ENCODE measurements at regions not wholly inside any gene's neighbourhood (a gene's known extent, or its start where the extent isn't known, plus 50 kb on each side); places are given as distances from the start of the nearest gene placed in this dataset.

- DNase-seq: no peak
Observed at GRCh38 chr20:60976139-60976538, 275.9 kb upstream of the CDH4 start.

- DNase-seq: no peak
Observed at GRCh38 chr20:60976913-60977312, 275.1 kb upstream of the CDH4 start.

DNA sequence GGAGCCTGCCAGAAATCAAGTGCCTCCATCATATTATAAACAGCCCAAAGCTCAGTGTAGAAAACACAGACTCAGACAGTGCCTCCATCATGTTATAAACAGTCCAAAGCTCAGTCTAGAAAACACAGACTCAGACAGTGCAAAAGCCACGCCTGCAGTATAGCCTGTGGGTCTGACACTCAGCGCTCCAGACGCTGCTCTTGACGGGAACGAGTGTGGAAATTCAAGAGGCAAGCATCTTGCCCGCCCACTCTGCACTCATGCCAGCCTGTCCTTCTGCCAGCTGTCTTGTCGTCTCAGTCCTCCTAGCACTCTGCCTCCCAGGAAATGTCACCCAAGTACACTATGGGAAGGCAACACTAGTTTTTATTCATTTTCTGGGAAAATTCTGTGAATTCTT is 274.2 kb upstream of the CDH4 start:
- DNase-seq: no peak

DNA sequence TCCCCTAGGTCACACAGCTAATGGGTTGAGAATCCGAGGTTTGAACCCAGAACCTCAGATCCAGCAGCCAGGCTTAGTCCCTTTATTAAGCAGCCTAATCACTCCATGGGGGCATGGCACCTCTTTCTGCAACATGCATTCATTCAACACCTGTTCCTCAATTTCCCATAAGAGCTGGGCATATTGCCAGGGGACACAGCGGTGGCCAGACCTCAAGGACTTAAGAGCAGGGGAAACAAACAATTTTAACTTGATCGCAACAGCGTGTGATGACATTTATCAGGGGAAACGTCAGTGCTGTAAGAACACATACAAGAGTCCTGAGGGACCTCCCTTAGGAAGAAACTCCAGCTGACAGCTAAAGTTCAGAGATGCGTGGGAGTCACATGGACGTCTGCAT is 267.4 kb upstream of the CDH4 start:
- DNase-seq: no peak

DNA sequence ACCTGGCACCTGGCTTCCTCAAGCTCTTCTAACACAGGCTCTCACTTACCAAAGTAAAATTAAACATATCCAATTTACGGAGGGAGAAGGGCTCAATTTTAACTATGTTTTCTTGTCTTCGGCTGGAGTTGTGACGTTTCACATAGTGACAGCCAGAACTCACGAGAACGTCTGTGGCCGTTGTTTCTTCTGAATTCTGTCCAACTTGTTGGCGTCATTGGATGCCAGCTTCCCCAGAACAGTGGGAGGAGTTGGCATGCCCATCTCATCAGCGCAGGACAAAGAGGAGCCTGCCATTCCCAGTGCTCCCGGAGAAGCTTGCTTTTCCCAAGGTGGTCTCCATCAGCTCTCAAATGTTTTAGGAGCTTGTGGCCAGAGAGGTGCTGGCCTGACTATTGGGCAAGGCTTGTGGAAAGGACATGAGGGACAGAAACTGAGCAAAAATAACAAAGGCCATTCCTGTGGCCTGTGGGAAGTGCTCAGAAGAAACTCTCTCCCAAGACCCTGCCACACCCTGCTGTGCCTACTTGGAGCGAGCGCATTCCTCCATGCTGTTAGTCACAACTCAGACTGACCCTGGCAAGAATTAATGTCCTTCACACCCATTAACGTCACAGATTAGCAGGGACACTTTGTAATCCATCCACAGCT is 265.4 kb upstream of the CDH4 start:
- DNase-seq: no peak

DNA sequence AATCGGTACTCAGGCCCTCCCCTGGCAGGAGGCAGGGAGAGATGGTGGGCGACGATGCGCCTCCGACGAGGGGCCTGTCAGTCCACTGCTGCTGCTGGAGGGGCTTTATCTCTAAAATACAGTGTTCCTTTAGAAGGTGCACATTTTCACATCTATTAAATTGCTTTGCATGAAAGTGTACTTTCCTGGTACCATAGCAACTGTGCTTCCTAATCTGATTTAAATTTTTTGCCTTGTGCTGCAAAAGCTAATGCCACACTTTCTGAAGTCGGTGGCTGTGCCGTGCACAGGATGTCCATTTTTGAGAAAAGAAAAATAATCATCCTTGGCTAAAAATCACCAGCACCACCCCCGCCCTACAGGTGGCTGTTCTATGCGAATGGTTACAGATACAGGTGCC is 262.0 kb upstream of the CDH4 start:
- DNase-seq: no peak

DNA sequence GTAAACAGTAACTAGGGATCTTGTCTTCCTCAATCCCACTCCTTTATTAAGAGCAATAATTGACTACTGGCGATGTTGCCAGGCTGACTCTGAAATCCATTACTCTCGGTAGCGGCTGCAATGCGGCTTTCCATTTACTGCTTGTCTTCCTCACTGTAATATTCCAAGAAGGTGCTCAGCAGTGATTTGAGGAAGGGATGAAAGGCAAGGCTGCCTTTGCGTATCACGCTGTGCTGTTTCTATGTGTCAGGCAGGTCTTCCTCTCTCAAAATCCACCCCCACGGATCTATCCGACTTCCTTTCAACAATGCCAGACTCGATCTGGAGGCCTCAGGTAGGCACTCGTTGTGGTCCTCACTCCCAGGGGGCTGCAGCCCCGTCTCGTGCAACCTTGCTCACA is 261.4 kb upstream of the CDH4 start:
- no peak for DNase-seq

DNA sequence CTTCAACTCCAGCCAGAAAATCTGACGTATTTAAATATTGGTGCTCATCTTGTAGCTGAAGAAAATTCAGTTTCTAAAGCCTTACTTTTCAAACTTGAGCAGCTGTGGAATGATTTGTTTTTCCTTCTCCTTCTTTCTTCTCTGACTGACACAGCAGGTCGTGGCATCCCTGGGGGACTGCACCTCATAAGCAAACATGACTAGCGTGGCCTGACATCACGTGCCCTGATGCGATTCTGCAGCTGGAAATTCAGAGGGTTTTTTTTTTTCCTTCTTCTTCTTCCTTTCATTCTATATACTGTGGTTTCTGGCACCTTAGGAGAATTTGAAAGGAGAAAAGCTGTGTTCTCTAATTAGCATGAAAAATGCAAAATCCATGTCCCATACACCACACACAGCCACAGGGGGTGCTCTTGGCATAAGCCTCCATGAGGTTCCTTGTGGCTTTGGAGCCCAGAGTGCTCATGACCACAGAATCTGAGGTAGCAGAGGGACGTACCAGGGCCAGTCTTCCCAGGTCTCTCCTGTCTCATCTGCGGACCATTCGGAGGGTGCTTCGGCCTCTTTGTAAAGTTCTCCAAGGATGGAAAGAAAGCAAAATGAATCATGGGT is 258.5 kb upstream of the CDH4 start:
- no peak for DNase-seq

GRCh38 chr20:60999250-60999649 is 252.8 kb upstream of the CDH4 start:
- DNase-seq: no peak

DNA sequence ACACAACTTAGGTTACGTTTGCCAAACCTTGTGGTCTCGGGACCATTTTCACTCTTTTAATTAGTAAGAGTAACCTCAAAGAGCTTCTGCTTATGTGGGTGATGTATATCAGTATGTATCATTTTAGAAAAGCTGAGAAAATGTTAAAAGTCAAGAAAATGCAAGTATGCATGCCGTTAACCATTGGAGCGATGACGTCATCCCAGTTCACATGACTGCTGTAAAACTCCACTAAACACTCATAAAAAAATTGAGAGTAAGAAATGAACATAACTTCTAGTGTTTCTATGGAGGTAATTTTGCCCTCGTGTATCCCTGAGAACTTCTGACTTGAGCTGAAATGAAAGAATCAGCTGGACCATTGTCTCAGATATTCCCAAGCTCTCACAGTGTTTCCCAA is 250.0 kb upstream of the CDH4 start:
- DNase-seq: no peak

- no peak for DNase-seq
Observed at GRCh38 chr20:61014491-61014890, 237.6 kb upstream of the CDH4 start.

DNA sequence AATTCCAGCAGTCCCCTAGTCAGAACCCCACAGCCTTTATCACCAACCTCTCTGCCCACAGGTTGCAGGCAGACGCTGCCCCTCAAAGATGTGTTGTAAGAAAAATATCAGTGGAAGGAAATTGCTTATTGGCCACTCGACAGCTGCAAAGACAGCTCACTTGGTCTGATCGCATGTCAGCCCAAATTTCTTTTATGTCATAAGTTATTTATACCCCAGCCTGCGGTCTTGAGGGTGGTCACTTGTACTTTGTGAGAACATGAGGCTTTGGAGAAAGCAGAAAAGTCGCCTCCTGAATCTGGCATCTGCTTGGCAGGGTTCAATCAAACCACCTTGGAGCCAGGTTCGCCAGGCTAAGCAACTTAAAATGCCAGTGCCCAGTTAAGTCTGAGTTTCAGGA is 236.5 kb upstream of the CDH4 start:
- DNase-seq: no peak

GRCh38 chr20:61019322-61019721 is 232.7 kb upstream of the CDH4 start:
- no peak for DNase-seq

DNA sequence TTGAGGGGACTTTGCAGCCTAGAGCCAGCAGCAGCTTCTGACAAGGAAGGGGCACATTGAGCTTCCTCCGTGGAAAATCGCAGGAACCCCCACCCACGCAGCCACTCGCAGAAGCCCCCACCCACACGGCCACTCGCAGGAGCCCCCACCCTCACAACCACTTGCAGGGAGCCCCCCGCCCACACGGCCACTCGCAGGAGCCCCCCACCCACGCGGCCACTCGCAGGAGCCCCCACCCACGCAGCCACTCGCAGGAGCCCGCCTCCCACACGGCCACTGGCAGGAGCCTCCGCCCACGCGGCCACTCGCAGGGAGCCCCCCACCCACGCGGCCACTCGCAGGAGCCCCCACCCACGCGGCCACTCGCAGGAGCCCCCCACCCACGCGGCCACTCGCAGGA is 228.4 kb upstream of the CDH4 start:
- DNase-seq: no peak

DNA sequence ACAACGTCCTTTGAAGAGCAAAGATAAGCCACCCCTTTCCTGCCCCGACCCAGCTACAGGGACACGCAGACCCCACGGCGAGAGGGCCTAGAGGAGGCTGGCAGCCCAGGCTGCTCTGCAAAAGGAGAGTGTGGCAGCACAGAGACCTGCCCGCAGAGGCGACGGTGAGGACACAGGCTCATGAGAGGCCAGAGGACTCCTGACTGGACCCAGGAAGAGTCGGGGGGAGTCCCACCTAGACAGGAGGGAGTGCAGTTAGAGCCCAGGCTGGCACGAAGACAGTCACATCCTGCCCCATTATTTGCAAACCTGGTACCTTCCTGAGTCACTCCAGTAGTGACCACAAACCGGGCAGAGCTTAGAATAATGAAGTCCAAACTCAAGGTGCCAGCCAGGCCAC is 227.7 kb upstream of the CDH4 start:
- DNase-seq: no peak

GRCh38 chr20:61025536-61025935 is 226.5 kb upstream of the CDH4 start:
- DNase-seq: no peak

DNA sequence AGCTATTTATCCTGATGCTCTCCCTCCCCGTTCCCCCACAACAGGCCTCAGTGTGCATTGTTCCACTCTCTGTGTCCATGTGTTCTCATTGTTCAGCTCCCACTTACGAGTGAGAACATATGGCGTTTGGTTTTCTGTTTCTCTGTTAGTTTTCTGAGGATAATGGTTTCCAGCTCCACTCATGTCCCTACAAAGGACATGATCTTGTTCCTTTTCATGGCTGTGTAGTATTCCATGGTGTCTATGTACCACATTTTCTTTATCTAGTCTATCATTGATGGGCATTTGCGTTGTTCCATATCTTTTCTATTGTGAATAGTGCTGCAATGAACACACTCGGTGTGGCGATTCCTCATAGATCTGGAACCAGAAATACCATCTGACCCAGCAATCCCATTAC is 225.9 kb upstream of the CDH4 start:
- no peak for DNase-seq

GRCh38 chr20:61026731-61027130 is 225.3 kb upstream of the CDH4 start:
- DNase-seq: no peak

DNA sequence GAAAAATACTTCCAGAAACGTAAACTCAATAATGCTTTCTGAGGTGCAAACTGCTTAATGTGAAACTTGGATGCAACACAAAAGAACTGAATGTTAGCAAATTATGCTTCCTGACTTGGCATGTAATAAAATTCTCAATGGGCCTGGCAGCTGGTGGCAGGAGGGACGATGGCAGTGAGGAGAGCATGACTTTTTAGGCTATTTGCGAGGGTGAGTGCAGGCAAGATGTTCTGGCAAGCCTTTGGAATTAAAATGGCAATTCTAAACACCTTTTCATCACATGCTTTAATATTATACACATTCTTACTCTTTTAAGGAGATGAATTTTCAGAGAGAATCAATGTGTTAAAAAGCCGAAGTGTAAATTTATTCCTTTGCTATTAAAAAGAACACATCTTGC is 224.8 kb upstream of the CDH4 start:
- no peak for DNase-seq

DNA sequence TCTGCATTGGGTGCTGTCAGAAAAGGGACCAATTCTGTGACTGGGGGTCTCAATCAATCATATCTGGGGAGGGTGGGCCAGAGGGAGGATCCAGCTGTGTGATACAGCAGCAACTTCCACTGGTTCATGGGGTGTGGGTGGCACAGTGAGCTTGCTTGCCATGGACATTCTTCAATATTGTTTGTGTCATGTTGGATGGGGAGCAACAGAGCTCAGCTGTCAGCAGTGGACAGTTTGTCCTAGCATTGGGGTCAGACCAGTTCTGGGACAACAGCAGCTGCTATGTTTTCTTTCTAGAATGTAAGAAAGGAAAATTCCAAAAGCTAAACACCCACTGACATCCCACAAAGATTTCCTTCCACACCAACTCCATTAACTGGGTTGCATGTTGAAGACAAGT is 221.9 kb upstream of the CDH4 start:
- no peak for DNase-seq

- no peak for DNase-seq
Observed at GRCh38 chr20:61031101-61031830, 220.8 kb upstream of the CDH4 start.

DNA sequence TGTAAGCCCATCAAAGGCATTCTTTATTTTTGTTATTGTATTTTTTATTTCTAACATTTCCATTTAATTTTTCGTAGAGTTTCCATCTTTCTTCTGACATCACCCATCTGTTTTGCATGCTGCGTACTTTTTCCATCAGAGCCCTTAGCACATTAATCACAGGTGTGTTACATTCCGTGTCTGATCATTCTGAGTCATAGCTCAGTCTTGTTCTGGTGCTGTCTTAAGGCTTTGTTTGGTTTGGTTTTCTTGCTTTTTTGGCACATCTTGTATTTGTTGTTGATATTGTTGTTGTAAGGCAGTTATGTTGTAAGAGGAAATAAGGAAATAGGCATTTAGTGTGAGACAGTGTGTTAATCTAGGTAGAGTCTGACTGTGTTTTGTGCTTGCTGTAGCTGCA is 214.6 kb upstream of the CDH4 start:
- no peak for DNase-seq

DNA sequence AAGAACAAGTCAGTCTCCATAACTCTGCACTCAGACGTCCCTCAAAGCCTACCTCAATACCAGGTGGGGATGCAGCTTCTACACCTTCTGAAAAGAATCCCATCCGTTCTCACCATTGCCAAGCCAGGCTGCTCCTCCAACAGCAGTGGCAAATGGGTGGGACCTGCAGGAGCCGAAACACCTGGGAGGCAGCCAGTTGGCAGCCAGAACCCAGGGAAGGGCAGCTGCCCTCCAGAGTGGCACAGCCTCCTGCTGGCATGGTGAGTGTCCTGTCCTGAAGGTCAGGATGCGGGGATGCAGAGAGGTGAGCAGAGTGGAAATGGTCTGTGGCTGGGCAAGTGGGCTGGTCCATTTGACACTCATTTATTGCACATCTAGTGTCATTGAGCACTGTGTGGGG is 210.6 kb upstream of the CDH4 start:
- DNase-seq: no peak

- DNase-seq: no peak
Observed at GRCh38 chr20:61042506-61043385, 209.3 kb upstream of the CDH4 start.

Data from CD4-positive, alpha-beta T cell treated with Interleukin-21 for 1 hour (primary cell).